ENCODE measurements at regions not wholly inside any gene's neighbourhood (a gene's known extent, or its start where the extent isn't known, plus 50 kb on each side); places are given as distances from the start of the nearest gene placed in this dataset.
"Not testable (repeated sequence)": the region's sequence is repeated elsewhere in the genome, so short reads cannot be mapped to it uniquely, and the experiment has no call there.

DNA sequence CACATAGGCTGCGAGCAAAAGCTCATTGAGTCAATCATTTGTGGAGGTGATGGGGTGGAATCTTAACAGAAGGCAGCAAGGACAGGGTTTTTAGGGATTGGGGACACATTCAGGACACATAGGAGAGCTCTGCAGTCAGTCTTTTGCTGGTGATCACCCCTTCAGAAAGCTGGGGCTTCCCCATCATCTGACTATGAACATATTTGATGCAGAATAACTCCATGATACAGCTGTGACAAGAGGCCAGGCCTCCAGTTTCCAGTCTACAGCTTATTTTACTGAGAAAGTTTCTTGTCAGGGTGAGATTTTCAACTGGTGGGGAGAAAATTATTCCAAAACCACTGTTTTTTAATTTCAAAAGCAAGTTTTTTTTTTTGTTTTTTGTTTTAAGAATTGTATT lies 134.2 kb downstream of the TMEM30B start:
- WGBS, 5 donors, result 78 to 93% (median 88%) methylated on average over 1 of the region's 1 CpG
- no peak overlapping the region for H3K27ac ChIP-seq
- no peak for DNase-seq
- H3K4me3 ChIP-seq, result no peak overlapping the region
- no peaks in the 10 kb centered on the region for H3K36me3 ChIP-seq
- H3K9me3 ChIP-seq, result peaks cover 0 to 28% (median 23%) of the 10 kb centered on the region in 8 donors
- TF ChIP-seq POLR2A (IDR thresholded peaks at IDR 0.05), result no peak
- TF ChIP-seq, protein P1, sequence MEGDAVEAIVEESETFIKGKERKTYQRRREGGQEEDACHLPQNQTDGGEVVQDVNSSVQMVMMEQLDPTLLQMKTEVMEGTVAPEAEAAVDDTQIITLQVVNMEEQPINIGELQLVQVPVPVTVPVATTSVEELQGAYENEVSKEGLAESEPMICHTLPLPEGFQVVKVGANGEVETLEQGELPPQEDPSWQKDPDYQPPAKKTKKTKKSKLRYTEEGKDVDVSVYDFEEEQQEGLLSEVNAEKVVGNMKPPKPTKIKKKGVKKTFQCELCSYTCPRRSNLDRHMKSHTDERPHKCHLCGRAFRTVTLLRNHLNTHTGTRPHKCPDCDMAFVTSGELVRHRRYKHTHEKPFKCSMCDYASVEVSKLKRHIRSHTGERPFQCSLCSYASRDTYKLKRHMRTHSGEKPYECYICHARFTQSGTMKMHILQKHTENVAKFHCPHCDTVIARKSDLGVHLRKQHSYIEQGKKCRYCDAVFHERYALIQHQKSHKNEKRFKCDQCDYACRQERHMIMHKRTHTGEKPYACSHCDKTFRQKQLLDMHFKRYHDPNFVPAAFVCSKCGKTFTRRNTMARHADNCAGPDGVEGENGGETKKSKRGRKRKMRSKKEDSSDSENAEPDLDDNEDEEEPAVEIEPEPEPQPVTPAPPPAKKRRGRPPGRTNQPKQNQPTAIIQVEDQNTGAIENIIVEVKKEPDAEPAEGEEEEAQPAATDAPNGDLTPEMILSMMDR (IDR thresholded peaks at IDR 0.05 in 8 of 11, conservative IDR thresholded peaks at IDR 0.05 in 3 of 11), result no peak
- no peak for TF ChIP-seq POLR2AphosphoS5 (IDR thresholded peaks at IDR 0.05)
- intact Hi-C loops (cut with DNase I; ENCODE audit: low total_unique reads), result no loop called here
- H3K4me1 ChIP-seq, result no peaks in the 10 kb centered on the region
- H3K27me3 ChIP-seq (replicated peaks in 1 of 7), result no peaks in the 10 kb centered on the region

DNA sequence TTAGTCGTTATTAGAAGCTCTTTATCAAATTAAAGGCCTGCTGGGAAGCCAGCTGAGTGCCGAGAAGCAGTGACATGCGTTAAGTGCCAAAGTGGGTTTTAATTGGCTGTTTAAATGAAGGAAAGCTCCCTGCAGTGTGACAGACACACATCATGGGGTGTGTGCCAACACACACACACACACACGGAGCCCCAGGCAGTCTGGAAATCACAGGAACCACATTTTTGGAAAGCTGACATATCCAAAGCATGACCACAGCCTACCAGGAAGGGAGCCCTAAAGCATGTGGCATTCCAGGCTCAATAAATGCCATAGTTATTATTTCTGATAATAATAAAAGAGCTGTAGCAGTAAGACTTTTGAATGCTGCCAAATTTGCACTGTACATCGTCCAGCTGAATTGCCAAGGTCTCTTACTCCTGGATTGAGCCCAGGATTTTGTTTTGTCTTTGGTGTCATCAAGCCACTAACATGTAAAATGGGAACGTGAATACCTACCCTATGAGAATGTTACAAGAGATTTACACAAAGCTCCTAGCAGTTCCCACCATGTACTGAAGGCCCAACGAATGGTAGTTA lies 135.1 kb downstream of the TMEM30B start:
- no peaks in the 10 kb centered on the region for H3K27me3 ChIP-seq (replicated peaks in 1 of 7)
- peak overlapping the region in 7 of 8 donors; percentile 8 to 39 (median 33) for H3K27ac ChIP-seq
- 64 to 73% (median 68%) methylated on average over 7 of the region's 7 CpGs for WGBS, 5 donors
- H3K4me3 ChIP-seq, result no peak overlapping the region
- peaks cover 0 to 28% (median 23%) of the 10 kb centered on the region in 8 donors for H3K9me3 ChIP-seq
- no peaks in the 10 kb centered on the region for H3K4me1 ChIP-seq
- intact Hi-C loops (cut with DNase I; ENCODE audit: low total_unique reads), result no loop called here
- TF ChIP-seq POLR2A (IDR thresholded peaks at IDR 0.05) (no peak), POLR2AphosphoS5 (IDR thresholded peaks at IDR 0.05) (no peak)
- TF ChIP-seq, protein P1 (IDR thresholded peaks at IDR 0.05 in 8 of 11, conservative IDR thresholded peaks at IDR 0.05 in 3 of 11), result no peak
- no peak for DNase-seq
- no peaks in the 10 kb centered on the region for H3K36me3 ChIP-seq

DNA sequence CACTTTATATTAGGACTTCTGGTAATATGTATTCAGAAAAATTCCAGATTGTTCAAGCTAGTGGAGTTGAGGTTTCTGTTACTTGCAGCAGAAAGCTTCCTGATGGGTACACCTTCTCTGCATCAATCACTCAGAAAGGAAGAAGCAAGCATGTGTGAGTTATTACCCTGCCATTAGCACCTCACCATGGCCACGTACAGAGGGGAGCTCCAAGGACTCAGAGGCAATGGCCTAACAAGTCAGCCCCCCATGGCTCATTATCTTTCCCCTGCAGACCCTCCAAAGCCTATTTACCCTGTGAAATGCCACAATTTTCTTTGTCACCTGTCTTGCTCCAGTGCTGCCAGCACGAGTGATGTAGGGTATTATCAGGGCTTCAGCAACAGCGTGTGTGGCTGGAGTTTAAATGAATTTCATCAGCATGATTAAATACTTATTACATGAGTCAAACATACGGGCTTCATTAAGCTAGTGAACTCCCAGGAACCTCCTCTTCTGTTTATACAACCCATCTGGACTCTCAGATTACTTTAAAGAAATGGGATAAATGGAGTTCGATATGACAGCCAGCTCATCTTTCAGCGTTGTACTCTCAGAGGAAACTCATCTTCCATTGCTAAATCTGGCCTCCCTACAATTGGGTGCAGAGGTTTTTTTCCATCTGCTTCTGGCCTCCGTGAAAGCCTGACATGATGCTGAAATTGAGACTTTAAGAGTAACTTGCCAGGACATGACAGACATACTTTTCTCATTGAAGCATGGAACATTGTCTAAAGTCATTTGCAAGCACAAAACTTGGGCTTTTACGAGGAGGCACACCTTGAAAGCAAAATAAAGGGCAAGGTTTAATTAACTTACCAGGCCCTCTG lies 135.9 kb downstream of the TMEM30B start:
- DNase-seq, result no peak
- Histone ChIP-seq H3K27ac (peak overlapping the region in 7 of 8 donors; percentile 8 to 39 (median 33)), H3K4me1 (no peaks in the 10 kb centered on the region), H3K9me3 (peaks cover 0 to 28% (median 23%) of the 10 kb centered on the region in 8 donors), H3K36me3 (no peaks in the 10 kb centered on the region), H3K4me3 (no peak overlapping the region), H3K27me3 (replicated peaks in 1 of 7) (no peaks in the 10 kb centered on the region)
- no peak for TF ChIP-seq POLR2A (IDR thresholded peaks at IDR 0.05)
- WGBS, 5 donors, result 60 to 67% (median 65%) methylated on average over 8 of the region's 8 CpGs
- intact Hi-C loops (cut with DNase I; ENCODE audit: low total_unique reads), result no loop called here

DNA sequence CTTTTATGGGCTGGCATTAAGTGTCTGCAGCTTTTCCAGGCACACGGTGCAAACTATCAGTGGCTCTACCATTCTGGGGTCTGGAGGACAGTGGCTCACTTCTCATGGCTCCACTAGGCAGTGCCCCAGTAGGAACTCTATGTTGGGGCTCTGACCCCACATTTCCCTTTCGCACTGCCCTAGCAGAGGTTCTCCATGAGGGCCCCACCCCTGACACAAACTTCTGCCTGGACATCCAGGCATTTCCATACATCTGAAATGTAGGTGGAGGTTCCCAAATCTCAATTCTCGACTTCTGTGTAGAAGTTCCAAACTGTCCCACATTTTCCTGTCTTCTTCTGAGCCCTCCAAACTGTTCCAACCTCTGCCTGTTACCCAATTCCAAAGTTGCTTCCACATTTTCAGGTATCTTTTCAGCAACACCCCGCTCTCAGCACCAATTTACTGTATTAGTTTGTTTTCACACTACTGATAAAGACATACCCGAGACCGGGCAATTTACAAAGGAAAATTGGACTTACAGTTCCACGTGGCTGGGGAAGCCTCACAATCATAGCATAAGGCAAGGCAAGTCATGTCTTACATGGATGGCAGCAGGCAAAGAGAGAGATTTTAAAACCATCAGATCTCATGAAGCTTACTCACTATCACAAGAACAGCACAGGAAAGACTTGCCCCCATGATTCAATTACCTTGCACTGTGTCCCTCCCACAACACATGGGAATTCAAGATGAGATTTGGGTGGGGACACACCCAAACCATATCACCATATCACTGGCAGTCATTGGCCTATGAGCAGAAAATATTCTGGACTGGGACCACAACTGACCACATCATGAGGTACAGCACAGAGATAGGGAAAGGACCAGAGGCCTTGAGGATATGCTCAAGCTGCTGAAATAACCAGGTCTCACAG lies 136.8 kb downstream of the TMEM30B start:
- 82 to 95% (median 85%) methylated on average over 6 to 7 of the region's 7 CpGs for WGBS, 5 donors
- H3K36me3 ChIP-seq; DNase-seq; intact Hi-C loops (cut with DNase I; ENCODE audit: low total_unique reads); H3K27me3 ChIP-seq (replicated peaks in 1 of 7); H3K27ac ChIP-seq; H3K4me3 ChIP-seq; H3K4me1 ChIP-seq: not testable (repeated sequence)
- peaks cover 0 to 28% (median 23%) of the 10 kb centered on the region in 8 donors for H3K9me3 ChIP-seq

All from spleen (tissue), 11 donors.